HG03469 (cell line): ENCODE measurements at regions not wholly inside any gene's neighbourhood (a gene's known extent, or its start where the extent isn't known, plus 50 kb on each side); places are given as distances from the start of the nearest gene placed in this dataset.

Experiments
- ATAC-seq: cut with Tn5 transposase; IDR thresholded peaks from one replicate; pipeline ENCODE4 v1.9.1; 2021; ENCODE audit warnings: mild to moderate bottlenecking, moderate library complexity, moderate number of reproducible peaks; ENCODE audit not compliant: unreplicated experiment

DNA sequence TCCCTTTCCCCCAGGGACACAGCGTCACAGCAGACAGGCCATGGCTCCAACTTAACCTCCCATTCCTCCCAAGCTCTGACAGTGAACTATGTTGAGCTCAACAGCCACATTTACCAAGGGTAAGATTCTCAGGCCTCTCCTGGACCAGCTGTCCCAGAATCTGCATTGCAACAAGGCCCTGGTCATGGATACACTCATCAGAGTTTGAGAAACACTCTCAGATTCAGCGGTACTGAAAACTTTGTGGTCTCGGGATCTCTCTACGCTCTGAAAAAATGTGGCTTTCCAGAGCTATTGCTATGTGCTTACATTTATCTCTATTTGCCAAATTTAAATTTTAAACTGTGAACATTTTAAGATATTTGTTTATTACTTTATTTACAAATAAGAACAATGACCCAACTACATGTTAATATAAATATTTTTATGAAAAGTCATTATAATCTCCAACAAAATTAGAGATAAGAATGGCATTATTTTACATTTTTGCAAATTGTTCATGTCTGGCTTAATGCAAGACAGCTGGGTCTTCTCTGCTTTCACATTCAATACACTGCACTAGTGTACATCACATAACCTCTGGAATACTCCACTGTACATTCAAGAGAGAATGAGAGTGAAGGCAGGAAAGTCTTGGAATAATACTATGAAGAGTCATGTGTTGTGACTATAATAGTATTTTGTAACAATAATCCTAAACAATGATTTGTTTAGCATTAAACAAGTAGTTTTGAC, 190.9 kb upstream of the PITRM1 start:
- ATAC-seq: no peak

DNA sequence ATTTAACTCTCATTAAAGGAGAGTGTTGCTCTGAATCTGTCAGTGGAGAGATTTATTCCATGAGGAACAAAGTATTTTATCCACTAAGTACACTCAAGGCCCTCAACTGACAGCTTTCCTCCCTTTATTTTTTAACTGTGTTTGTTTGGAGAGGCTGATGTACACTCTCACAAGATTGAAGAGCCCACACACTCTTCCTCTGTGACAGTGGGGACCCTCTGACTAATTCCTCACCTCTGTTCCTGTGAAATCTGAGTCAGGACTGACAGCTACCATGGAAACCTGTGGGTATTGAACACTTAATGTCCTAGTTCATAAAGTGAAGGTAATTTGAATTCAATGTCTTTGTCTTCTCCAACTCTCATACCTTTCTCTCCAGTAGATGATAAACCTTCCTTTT, 189.8 kb upstream of the PITRM1 start:
- no peak for ATAC-seq

DNA sequence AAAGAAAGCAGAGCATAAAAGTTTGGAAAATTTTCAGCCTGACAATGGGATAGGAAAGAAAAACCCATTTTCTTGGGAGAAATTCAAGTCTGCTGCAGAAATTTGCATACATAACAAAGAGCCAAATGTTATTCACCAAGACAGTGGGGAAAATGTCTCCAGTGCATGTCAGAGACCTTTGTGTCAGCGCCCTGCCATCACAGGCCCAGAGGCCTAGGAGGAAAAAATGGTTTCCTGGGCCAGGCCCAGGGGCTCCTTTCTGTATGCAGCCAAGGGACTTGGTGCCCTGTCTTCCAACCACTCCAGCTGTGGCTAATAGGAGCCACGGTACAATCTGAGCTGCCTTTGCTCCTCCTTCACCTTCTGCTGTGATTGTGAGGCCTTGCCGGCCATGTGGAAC, 189.1 kb upstream of the PITRM1 start:
- ATAC-seq: no peak

DNA sequence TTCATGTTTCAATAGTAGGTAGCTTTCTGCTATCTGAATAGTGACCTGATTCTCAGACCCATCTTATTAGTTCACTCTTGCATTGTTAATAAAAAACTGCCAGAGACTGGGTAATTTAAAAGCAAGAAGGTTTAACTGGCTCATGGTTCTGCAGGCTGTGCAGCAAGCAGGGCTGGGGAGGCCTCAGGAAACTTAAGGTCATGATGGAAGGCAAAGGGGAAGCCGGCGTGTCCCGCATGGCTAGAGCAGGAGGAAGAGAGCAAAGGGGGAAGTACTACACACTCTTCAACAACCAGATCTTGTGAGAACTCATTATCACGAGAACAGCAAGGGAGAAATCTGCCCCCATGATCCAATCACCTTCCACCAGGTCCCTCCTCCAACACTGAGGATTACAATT, 185.2 kb upstream of the PITRM1 start:
- ATAC-seq: no peak

DNA sequence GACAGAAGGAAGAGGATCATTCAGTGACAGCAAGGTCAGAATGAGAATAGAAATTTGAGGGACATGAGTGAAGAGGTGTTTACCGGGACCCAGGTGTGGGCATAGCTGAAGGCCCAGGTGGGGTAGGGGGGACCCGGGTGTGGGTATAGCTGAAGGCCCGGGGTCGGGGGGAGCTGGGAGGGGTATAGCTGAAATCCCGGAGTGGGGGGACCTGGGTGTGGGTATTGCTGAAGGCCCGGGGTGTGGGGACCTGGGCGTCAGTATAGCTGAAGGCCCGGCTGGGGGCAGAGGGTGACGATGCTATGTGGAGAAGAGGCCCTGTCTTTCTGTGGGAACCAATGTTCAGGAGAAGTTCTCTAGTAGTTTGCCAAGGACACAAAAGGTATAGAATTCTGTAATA, 183.0 kb upstream of the PITRM1 start:
- no peak for ATAC-seq

DNA sequence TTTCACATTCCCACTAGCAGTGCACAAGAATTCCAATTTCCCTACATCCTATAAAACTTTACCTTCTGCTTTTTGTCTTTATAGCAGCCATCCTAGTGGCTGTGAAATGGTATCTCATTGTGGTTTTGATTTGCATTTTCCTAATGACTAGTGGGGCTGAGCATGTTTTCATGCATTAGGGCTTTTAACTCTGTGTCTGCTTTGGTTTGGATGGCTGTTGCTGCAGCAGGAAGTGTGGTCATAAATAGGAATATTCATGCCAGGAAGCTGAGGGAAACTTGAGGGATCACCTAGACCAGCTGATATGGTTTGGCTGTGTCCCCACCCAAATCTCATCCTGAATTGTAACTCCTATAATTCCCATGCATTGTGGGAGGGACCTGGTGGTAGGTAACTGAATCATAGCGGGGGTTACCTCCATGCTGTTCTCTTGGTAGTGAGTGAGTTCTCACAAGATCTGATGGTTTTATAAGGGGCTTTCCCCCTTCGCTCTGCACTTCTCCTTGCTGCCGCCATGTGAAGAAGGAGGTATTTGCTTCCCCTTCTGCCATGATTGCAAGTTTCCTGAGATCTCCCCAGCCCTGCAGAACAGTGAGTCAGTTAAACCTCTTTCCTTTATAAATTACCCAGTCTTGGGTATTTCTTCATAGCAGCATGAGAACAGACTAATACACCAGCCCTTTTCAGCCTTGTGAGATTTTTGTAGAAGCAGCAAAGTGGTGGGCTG, 181.8 kb upstream of the PITRM1 start:
- ATAC-seq: no peak

DNA sequence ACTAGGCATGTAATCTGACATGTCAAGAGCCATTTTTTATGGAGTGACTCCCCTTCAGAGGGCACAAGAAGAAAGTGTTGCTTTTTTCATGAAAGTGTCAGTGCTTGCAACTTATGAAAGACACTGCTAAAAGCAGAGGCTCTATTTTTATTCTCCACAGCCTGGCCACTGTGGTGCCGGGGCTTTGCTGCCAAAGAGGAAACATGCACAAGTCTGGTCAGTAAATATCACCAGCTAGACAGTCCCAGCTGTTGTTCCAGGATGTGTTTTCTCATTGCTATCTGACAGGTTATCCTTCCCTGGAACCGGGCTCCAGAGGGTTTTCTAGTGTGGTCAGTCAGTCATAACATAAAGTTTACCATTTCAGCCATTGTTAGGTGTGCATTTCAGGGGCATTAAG, 180.7 kb upstream of the PITRM1 start:
- ATAC-seq: no peak

DNA sequence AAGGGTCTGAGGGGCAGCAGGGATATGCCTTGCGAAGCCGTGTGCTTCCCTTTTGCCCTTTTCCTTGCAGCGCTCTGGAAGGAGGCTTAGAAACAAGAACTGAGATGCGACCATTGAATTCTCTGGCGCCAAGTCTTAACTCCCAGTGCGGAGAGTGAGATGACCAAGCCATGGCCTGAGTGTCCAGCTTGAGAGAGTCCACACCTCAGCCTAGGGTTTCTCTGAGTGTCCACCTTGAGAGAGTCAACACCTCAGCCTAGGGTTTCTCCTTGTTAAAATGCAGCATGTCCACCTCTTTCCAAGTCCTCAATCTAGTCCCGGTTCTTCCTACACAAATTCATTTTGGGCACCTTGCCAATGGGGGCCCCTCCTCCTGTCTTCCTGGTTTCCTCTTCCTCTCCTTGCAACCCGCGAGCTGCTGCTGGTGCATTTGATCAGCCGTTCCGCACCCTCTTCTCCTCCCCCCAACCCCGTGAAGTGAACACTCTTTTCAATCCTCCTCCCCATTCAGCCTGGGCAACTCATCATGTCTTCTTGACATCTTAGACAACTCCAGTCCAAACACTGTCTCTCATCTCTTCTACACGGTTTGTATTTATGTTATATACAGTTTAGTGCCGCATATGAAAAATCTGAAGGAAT, 178.2 kb upstream of the PITRM1 start:
- ATAC-seq: no peak

DNA sequence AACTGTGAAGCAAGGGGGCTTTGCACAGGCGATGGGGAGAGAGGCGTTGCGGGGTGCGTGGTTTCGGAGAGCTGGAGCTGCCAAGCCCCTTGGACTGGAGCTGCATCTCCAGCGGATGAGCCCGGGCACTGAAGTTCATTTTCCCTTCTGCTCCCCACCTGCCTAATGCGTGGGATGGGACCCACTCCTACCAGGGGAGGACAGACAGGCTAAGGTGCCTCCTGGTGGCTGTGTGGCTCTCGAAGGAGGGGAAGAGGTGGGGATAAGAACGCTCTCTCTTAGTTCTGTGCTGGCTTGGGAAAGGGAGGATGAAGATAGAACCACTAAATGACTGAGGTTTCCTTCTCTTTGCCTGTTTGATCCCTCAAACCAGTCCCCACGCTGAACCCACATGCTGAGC, 177.6 kb upstream of the PITRM1 start:
- no peak for ATAC-seq

DNA sequence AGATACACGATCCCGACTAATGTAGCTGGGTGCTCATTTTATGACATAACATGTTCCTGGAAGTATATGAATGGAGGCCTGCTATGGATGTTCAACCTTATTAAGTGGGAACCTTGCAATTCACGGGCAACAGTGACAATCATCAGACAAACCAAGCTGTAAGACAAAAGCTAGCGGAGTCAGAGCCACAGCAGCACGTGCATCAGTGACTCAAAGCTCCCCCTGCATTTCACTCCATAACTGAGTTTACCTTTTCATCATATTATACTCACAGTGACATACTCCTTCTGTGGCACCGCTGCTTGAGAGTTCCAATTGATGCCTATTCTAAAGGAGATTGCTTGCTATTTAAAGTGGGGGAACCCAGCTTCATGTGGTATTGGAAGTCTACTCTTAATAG, 176.0 kb upstream of the PITRM1 start:
- no peak for ATAC-seq

DNA sequence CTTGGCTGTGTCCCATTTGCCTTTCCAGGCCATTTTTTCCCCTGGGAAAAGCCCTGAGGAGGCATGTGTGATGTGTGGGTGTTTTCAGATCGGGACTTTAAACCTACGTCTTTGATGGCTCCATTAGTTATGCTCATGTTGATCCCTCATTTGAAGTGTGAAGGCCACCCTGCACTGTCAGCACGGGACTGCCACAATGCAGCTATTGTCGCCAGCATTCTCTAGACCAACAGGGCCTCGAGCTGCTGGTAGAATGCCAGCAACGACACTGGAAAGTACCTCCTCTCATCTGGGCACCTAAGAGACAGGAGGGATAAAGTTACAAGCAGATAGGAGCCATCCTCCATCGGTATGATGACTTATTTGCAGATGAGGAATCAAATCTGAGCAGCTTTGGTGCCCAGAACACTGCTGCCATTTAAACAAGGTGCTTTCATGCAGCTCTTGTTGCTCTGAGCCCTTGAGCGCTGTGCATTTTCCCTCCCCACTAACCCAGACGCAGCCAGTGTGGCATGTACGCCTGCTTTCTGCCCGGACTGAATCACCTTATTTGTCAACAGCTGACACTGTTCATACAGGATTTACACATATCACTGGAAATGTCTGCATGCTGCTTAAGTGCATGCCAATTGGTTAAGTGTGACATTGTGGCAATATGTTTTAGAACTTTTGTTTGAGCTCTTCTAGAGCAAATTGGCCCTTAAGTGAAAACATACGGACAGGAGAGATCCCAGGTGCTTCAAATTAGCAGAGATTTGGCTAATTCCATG, 175.0 kb upstream of the PITRM1 start:
- ATAC-seq: no peak

DNA sequence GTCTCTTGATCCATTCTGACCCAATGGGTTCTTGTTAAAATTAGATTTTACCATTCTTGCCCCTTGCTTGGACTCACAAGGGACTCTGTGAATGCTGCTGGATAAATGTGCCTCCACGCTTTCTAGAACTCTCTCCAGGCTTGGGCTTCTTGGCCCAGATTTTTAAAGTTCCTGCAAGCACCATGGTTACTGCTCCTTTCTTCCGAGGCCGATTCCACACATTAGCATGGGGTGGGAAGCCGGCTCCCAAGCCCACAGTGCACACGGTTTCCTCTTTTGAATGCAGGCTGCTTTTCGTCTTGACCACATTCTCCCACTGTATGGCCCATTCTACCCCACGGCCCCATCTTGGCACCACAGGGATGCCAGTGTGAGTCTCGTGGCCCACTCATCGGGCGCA, 174.3 kb upstream of the PITRM1 start:
- ATAC-seq: no peak

DNA sequence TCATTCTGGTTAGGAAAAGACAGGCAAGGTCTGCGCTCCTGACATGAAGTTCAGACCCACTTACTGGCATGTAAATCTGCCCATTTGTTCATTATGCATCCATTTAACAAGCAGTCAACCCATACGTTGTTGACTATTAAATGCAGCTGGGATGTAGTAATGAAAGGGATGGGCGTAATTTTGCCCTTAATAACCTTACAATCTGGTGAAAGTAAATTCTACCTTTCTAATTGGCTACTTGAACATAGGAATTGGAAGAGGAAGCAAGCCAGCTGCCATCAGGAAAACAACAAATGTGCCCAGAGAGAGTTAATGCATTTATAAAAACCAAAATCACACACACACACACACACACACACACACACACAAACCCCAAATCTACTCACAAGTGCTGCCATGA, 170.2 kb upstream of the PITRM1 start:
- no peak for ATAC-seq

DNA sequence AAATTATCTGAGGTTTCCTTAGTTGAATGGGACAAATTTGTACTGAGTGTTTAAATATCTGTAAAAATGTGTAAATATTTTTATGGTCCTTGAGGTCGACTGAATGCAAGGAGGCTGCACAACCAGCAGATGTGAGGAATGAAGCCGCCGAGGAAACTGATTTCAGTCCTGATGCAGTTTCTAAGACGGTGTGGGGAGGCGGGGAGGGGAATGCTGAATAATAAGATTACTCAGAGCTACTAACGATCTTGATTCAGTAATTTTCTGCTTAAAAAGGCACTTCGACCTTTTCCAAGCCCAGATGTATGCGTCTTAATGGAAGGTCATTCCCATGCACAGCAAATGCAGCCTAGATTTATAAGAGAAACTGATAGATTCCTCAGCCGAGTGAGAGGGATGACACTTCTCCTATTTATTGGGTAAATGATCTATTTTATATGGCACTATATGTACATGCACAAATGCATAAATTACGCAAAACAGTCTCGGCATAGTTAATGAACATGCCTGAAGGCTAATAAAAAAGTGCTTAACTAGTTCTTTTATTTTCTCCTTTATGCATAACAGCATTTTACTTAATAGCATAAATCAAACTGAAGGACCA, 167.6 kb upstream of the PITRM1 start:
- no peak for ATAC-seq

DNA sequence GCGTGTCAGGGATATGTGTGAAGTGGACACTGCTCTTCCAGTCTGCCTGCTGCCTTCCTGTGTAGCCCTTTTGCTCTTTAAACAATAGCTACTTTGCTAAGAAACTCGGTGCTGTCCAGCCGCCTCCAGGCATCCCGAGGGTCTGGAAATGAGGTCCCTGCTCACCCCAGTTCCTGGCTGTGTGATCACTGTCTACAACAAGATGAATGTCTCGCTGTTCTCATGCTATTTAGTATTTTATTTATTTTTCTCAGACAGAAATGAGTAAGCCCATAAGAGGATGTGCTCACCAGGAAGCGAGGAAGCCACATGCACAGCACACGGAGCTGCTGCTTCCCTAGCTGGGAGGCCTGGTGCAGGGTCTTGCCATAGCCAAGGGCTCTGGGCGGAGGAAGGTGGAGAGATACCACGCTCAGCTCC, 167.0 kb upstream of the PITRM1 start:
- ATAC-seq: no peak

DNA sequence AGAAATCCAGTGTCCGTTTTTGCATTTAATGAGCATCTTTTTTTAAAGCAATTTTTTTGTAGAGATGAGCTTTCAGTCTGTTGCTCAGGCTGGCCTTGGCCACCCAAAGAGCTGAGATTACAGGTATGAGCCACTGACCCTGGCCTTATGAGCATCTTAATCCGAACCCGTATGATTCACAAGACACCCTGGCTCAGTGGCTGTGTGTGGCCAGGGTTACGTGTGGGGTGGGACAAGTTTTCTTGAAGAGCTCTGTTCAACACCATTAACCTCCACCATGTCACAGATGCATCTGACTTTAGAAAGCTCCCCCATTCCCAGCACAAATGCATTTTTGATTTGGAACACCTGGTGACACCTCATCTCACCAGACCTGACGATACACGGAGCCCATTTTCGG, 166.5 kb upstream of the PITRM1 start:
- ATAC-seq: no peak

DNA sequence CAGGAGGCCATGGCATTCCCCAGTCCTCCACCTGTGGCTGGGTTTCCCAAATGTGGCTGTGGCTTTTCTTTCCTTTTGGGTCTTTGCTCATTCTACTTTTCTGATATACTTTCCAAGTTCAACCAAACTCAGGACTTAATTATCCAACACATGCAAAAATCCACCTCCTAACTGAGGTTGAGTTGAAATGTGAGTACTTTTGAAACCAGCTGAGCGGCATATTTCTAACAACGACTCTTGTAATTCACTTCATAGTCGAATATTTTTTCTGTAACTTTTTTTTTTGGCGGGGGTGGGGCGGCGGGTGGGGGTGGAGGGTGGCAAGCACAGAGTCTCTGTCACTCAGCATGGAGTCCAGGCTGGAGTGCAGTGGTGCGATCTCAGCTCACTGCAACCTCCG, 165.2 kb upstream of the PITRM1 start:
- ATAC-seq: no peak

DNA sequence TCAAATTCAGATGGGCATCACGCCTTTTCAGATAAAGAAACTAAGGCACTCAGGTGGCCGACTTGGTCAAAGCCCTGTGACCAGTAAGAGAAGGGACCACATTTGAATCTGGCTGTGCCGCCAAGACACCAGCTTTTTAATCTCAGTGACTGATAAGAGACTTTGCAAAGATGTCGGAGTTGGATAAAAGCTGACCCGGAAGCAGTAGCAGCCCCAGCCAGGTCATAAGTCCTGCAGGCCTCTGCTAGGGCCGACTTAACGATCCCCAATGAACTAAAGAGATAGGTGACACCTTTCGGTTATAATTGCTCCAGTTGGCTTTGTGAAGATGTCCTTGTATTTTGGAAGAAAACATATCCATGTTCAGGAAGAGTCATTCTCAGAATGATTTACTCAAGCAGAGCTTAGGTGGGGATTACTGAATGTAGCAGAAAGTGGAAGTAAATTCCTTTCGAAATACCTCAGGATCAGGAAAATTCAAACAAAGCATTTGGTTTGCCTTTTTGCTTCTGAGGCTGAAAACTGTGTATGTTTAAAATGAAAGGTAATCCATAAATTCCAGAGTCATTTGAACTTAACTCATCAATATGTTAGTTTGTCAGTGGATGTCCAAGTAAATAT, 164.2 kb upstream of the PITRM1 start:
- no peak for ATAC-seq

DNA sequence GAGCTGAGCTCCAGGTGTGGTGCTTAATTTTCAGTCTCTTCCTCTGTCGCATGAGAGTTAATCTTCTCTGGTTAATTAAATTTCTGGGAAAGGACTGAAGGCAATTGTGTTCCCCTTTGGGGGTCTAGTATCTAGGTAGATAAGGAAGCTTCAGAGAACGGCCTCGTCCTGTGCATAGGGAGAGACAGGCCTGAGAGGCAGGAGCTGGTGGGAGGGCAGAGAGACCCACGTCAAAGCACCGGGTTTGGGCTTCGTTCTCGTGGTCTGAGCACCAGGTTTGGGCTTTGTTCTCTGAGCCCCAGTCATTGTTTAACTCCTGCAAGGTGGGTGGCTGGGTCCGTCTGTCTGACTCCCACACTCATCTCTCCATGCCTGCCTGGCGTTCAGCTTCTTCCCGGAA, 160.8 kb upstream of the PITRM1 start:
- no peak for ATAC-seq

DNA sequence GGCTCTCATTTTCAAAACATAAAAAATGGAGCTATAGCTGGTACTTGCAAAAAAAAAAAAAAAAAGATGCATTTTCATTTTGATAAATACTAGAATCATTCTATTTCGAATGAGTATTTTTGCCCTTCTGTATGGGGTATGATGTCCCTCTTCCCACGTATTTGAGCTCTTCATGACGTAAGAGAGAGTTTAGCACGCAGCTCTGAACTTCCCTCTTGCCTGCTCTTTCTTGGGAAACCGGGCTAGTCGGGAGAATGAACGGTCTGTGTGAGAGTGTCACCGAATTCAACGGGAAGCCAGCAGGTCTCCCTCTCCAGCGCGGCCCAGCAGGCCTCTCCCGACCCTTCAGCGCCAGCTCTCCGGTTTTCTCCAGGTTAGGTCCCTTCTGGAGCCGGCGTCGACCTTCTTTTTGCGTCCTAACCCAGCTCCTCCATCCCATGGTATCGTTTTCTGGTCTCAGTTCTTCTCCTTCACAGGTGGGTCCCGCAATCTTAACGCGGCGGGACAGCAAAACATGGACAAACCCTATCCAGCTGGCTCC, 159.2 kb upstream of the PITRM1 start:
- no peak for ATAC-seq
